Coronary artery (tissue), 2 donors: ENCODE measurements at regions not wholly inside any gene's neighbourhood (a gene's known extent, or its start where the extent isn't known, plus 50 kb on each side); places are given as distances from the start of the nearest gene placed in this dataset.

Source experiments
- DNase-seq: peaks from one replicate; pipeline ENCODE4 v3.0.0-alpha.2; 2017; ENCODE audit warnings: low spot score
- H3K27ac ChIP-seq, 2 donors: fragments of 200-600 bp; sonication (generic); one replicate each; pipeline ENCODE4 v1.5.1; 2016 to 2019
- H3K4me3 ChIP-seq: fragments of 200-600 bp; sonication (generic); 2 replicates; pipeline ENCODE4 v1.5.1; 2016; ENCODE audit warnings: mild to moderate bottlenecking, moderate library complexity
- CTCF ChIP-seq: fragments of 200-600 bp; sonication (generic); IDR thresholded peaks from one replicate; pipeline ENCODE4 v1.5.1; 2019; ENCODE audit warnings: antibody characterized with exemption

GRCh38 chr11:128045094-128045725 lies 542.1 kb downstream of the ETS1 start:
- Histone ChIP-seq H3K27ac (no peak overlapping the region), H3K4me3 (no peak overlapping the region)
- DNase-seq = no peak
- no peak for TF ChIP-seq CTCF

- TF ChIP-seq CTCF = no peak
- Histone ChIP-seq H3K4me3 (no peak overlapping the region), H3K27ac (no peak overlapping the region)
- DNase-seq = no peak
Measured at GRCh38 chr11:128042290-128042751, 545.0 kb downstream of the ETS1 start.

- no peak for DNase-seq
- no peak overlapping the region for H3K4me3 ChIP-seq
- no peak overlapping the region for H3K27ac ChIP-seq
- no peak for TF ChIP-seq CTCF
Measured at GRCh38 chr11:128040603-128041002, 546.8 kb downstream of the ETS1 start.

GRCh38 chr11:128039140-128040021 lies 548.0 kb downstream of the ETS1 start:
- no peak for DNase-seq
- no peak overlapping the region for H3K27ac ChIP-seq
- TF ChIP-seq CTCF = no peak
- H3K4me3 ChIP-seq = no peak overlapping the region

GRCh38 chr11:128036556-128037093 lies 550.7 kb downstream of the ETS1 start:
- H3K27ac ChIP-seq = no peak overlapping the region
- no peak for TF ChIP-seq CTCF
- DNase-seq = no peak
- H3K4me3 ChIP-seq = no peak overlapping the region

- TF ChIP-seq CTCF = no peak
- DNase-seq = no peak
- Histone ChIP-seq H3K4me3 (no peak overlapping the region), H3K27ac (no peak overlapping the region)
Measured at GRCh38 chr11:128036006-128036405, 551.4 kb downstream of the ETS1 start.
